Keratinocyte (primary cell): ENCODE measurements at regions not wholly inside any gene's neighbourhood (a gene's known extent, or its start where the extent isn't known, plus 50 kb on each side); places are given as distances from the start of the nearest gene placed in this dataset.
"Not testable (repeated sequence)": the region's sequence is repeated elsewhere in the genome, so short reads cannot be mapped to it uniquely, and the experiment has no call there.

Experiments used
- EZH2 ChIP-seq: IDR thresholded peaks from one replicate; pipeline ENCODE4 v1.6.1; 2012; ENCODE audit warnings: inconsistent platforms, mild to moderate bottlenecking, low read length, moderate library complexity
- TF ChIP-seq, protein P1 (sequence below), 3 experiments: IDR thresholded peaks in 1 of 3; conservative IDR thresholded peaks in 1 of 3; optimal IDR thresholded peaks in 1 of 3; 2 replicates in 2 of 3; 3 replicates in 1 of 3; pipeline versions ENCODE3 to v1.5.1; 2011; ENCODE audit warnings: low read length in 3 of 3, mild to moderate bottlenecking in 3 of 3, moderate library complexity in 2 of 3, control low read depth in 1 of 3, inconsistent platforms in 1 of 3; ENCODE audit not compliant: insufficient read depth in 2 of 3; ENCODE audit errors: extremely low read depth in 1 of 3

DNA sequence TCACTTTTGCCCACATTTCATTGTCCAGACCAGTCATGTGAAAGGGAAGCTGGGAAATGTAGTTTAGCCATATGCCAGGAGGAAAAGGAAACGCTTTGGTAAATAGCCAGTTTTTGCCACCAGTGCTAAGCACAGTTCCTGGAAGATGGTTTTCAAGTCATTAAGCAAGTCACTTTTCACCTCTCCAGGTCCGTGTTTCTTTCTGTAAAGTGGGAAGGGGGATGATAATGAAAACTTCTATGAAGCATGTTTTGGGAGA is 96.6 kb upstream of the TPTE start:
- TF ChIP-seq, protein P1, sequence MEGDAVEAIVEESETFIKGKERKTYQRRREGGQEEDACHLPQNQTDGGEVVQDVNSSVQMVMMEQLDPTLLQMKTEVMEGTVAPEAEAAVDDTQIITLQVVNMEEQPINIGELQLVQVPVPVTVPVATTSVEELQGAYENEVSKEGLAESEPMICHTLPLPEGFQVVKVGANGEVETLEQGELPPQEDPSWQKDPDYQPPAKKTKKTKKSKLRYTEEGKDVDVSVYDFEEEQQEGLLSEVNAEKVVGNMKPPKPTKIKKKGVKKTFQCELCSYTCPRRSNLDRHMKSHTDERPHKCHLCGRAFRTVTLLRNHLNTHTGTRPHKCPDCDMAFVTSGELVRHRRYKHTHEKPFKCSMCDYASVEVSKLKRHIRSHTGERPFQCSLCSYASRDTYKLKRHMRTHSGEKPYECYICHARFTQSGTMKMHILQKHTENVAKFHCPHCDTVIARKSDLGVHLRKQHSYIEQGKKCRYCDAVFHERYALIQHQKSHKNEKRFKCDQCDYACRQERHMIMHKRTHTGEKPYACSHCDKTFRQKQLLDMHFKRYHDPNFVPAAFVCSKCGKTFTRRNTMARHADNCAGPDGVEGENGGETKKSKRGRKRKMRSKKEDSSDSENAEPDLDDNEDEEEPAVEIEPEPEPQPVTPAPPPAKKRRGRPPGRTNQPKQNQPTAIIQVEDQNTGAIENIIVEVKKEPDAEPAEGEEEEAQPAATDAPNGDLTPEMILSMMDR (optimal IDR thresholded peaks at IDR 0.05 in 1 of 3, IDR thresholded peaks at IDR 0.05 in 1 of 3, conservative IDR thresholded peaks at IDR 0.05 in 1 of 3; ENCODE audit: extremely low read depth in 1 of 3, insufficient read depth in 2 of 3, low read length in 3 of 3), result not testable (repeated sequence)
- not testable (repeated sequence) for TF ChIP-seq EZH2
